GM19240 (cell line): ENCODE measurements at regions not wholly inside any gene's neighbourhood (a gene's known extent, or its start where the extent isn't known, plus 50 kb on each side); places are given as distances from the start of the nearest gene placed in this dataset.

ENCODE experiments used
- DNase-seq: peaks from one replicate; pipeline ENCODE4 v3.0.0; 2011; ENCODE audit warnings: low spot score; ENCODE audit not compliant: insufficient read length

DNA sequence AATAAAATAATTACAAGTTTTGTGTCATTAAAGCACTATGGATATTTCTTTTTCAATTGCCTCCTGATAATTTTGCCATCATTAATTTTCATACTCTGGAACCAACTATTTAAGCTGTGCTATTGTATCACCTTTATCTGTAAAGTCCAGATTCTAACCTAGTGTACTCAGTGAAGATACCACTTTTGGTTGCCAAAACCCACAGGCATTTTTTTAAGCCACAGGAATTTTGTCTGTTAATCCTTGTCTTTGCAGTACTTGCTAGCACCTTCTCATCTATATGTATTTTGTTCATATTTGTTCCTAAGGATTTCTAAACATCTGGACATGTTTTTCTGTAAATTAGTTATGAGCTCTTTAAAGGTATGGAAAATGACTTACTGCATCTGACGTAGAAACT, 481.4 kb upstream of the DAB2 start:
- DNase-seq = no peak

- no peak for DNase-seq
Measured at GRCh38 chr5:39905356-39905755, 480.6 kb upstream of the DAB2 start.

DNA sequence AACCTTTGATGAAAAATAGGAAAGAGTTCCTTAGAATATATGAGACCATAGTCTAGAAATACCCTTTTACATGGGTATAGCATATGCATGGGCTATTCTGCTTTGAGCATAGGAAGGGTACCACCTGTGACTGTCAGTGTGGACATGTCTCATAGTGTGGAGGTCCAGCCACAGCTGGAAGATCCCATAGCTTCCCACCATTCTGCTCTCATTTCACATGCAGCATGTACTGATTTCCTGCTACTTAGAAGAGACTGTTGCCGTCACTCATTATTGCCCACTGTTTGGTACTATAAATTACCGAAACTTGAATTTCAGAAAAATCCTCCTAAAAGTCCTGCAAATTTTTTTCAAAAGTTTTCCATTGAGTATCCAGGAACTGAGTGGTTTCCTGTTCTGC, 477.8 kb upstream of the DAB2 start:
- no peak for DNase-seq

DNA sequence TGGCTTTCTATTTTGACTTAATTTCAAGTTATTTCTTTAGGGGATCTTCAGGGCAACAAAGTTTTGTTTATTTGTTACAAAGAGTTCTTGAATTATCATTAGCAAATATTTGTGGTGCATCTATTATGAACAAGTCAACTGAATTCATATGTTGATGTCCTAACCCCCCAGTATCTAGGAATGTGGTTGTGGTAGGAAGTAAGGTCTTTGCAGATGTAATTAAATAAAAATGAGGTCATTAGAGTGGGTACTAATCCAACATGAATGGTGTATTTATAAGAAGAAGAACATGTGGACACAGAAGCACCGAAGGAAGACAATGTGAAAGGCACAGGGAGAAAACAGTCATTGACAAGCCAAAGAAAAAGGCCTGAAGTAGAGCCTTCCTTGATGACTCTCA, 474.0 kb upstream of the DAB2 start:
- DNase-seq = no peak

DNA sequence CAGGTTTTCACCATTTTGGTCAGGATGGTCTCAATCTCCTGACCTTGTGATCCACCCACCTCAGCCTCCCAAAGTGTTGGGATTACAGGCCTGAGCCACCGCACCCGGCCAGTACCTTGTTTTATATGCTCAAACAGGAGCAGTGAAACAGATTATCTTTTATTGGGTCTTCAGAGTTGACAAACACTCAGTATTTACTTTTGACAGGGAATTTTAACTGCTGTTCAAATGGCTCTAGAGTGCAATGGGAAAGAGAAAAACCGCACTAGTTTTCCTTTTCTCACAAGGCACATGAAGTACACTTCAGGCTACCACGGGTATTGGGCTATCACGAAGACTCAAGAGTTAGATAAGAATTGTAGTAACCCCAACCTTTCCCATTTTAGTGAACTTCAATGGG, 471.9 kb upstream of the DAB2 start:
- no peak for DNase-seq

GRCh38 chr5:39896104-39896503, 471.3 kb upstream of the DAB2 start:
- no peak for DNase-seq

DNA sequence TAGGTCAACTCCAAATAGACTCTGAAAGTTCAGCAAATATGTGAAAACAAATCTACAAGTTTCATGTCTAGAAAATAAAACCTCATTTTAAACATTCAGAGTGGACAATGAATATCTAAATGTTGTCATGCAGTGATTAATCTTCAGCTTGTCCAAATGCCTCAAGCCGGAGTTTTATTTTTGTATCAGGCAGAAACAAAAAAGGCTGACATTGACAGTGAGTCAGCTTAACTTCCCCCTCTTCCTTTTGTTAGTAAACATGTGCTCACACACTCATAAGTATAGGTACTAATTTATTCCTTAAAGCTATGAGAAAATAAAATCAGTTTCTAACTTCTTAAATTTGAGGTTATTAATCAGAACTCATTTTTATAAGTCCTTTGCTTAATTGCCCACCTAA, 467.9 kb upstream of the DAB2 start:
- no peak for DNase-seq

- DNase-seq = no peak
Measured at GRCh38 chr5:39891376-39891775, 466.6 kb upstream of the DAB2 start.

- no peak for DNase-seq
Measured at GRCh38 chr5:39880985-39881384, 456.2 kb upstream of the DAB2 start.

GRCh38 chr5:39877479-39877878, 452.7 kb upstream of the DAB2 start:
- DNase-seq = no peak

GRCh38 chr5:39876146-39876545, 451.4 kb upstream of the DAB2 start:
- DNase-seq = no peak

- no peak for DNase-seq
Measured at GRCh38 chr5:39870137-39870536, 445.4 kb upstream of the DAB2 start.

GRCh38 chr5:39869396-39869795, 444.6 kb upstream of the DAB2 start:
- no peak for DNase-seq

GRCh38 chr5:39867923-39868322, 443.1 kb upstream of the DAB2 start:
- no peak for DNase-seq

DNA sequence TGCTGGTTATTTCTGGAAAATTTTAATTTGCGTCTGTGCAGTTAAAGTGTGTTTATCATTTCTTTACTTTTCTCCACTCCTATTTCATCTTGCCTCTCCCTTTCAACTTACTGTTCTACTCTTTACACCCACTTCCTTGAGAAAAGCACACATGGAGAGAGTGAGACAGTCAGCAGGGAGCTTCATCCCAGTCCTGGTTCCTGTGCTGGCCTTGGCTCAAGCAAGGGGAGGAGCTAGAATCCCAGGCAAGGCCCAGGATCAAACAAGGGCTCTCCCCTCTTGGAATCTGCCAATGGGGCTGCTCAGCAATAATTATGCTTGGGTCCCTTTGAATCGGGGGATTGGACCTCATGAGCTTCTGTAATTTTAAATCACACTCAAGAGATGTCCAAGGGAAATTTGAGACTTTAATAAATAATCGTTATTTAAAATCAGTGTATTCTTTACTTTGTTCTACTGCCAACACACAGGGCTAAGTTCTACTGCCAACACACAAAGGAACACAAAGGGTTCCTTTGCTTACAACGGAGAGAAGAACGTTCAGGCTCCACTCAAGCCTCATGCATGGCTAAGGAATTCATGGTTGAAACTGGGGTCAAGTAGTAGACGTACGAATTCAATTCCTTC, 439.3 kb upstream of the DAB2 start:
- no peak for DNase-seq

DNA sequence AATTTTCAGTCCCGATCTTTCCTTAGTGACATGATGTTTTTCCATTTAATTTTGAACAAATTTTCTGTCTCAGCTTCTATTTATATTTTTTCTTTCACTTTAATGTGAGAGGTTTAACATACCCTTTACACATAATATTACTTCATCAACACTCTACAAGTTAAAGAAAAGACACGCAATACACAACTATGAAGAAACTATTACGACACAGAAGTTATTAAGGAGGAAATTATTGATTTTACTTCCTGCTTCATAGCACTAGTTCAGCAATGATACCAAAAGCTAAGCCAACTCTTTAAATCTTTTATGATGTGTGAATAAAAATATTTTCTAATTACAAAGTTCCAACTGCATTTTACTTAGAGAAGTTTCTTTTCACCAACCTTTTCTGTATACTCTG, 432.3 kb upstream of the DAB2 start:
- DNase-seq = no peak

GRCh38 chr5:39854771-39855410, 430.1 kb upstream of the DAB2 start:
- no peak for DNase-seq

DNA sequence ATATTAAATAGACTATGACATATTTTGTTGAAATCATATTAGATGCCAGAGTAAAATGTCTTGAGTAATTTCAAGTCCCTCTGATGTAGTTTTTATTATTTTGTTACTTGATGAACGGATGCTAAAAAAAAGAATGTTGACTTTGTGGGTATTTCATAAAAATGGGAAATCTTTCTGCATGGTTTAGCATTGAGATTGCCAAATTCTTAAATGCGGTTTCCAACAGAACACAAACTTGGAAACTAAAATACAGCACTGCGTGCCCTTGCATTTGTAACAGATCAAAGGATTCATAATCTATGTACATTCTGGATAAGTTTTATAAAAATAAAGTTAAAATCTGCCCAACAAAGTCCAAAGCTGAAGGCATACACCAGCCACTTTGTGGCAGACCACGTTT, 425.5 kb upstream of the DAB2 start:
- DNase-seq = no peak

GRCh38 chr5:39846144-39846543, 421.4 kb upstream of the DAB2 start:
- DNase-seq = no peak

DNA sequence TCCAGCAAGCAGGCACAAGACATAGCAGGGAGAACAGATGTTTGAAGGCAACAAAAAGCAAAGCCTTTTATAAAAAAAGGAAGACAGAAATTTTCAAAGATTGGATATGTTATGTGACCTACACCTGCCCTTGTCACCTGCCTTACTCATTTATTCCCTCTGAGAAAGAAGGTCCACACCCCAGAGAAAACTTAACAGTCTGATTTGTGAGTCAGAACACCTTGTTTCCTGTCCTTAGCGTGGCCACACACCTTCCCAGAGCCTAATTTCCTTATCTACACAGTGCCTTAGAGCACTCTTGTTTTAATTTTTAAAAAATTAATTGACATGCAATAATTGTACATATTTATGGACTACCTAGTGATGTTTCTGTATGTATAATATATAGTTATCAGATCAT, 419.0 kb upstream of the DAB2 start:
- no peak for DNase-seq

DNA sequence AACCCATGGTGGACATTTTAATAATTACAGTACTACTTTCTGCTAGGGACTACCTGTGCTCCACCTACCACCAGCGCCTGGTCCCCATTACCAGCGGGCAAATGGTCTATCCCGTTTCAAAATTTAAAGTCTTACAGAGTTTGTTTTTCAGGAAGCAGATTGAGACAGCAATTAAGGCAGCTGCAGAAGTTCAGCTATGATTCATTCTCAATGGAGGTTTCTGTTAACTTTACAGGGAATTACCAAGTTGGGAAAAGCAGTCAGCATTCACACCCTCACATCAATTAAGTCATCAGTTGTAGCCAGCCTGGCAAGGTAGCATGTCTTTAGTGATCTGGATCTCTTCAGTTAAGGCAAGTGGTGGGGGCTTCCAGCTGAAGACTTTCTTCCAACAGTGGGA, 410.6 kb upstream of the DAB2 start:
- DNase-seq = no peak

GRCh38 chr5:39829441-39829840, 404.7 kb upstream of the DAB2 start:
- DNase-seq = no peak

GRCh38 chr5:39826051-39826450, 401.3 kb upstream of the DAB2 start:
- no peak for DNase-seq

DNA sequence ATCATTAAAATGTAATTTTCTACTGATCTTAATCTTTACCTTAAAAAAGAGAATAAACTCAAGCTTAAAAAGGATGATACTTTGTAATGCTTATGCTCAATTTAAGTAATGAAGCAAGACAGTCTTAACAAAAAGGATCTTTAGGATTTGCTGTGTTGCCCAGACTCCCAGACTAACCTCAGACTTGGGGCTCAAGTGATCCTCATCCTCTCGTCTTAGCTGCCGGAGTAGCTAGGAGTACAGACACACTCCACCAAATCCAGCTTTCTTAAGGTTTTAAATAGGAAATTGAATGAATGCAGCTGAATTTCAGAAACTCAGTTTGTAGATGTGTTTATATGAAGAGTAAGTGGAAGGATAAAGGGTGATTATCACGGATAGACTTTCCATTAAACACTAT, 400.5 kb upstream of the DAB2 start:
- no peak for DNase-seq
